Calu3 (cell line): ENCODE measurements at regions not wholly inside any gene's neighbourhood (a gene's known extent, or its start where the extent isn't known, plus 50 kb on each side); places are given as distances from the start of the nearest gene placed in this dataset.
"Not testable (repeated sequence)": the region's sequence is repeated elsewhere in the genome, so short reads cannot be mapped to it uniquely, and the experiment has no call there.

Experiments
- BruUV-seq: library from RNA; stranded (reverse); fragments of 400-500 nt; replicated peaks from 2 replicates; lab custom pipeline; 2021; lab: Mats Ljungman, UMichigan
- CTCF ChIA-PET: fragments of 300-600 bp; sonication (Branson Sonifier 250); formaldehyde crosslinking; loops from one replicate; lab custom pipeline; 2022; ENCODE audit warnings: antibody characterized with exemption; lab: Charles Lee
- DNase-seq: peaks from one replicate; pipeline ENCODE4 v3.0.0; 2022
- H3K27ac Mint-ChIP-seq: one replicate; pipeline ENCODE4 v1.8.0; 2022; ENCODE audit warnings: mixed read lengths; ENCODE audit not compliant: unreplicated experiment
- H3K27me3 Mint-ChIP-seq: one replicate; pipeline ENCODE4 v1.8.0; 2022; ENCODE audit warnings: mixed read lengths; ENCODE audit not compliant: unreplicated experiment
- H3K36me3 Mint-ChIP-seq: one replicate; pipeline ENCODE4 v1.8.0; 2022; ENCODE audit warnings: mild to moderate bottlenecking, moderate library complexity, mixed read lengths; ENCODE audit not compliant: insufficient read depth, unreplicated experiment
- H3K4me1 Mint-ChIP-seq: one replicate; pipeline ENCODE4 v1.8.0; 2022; ENCODE audit warnings: mild to moderate bottlenecking, low read depth, mixed read lengths; ENCODE audit not compliant: unreplicated experiment
- H3K4me3 Mint-ChIP-seq: one replicate; pipeline ENCODE4 v1.8.0; 2022; ENCODE audit warnings: mild to moderate bottlenecking, low read depth, moderate library complexity, mixed read lengths; ENCODE audit not compliant: unreplicated experiment
- H3K9me3 Mint-ChIP-seq: one replicate; pipeline ENCODE4 v1.8.0; 2022; ENCODE audit warnings: low read depth, mixed read lengths; ENCODE audit not compliant: unreplicated experiment
- CTCF ChIP-seq: fragments of 200-600 bp; IDR thresholded peaks from one replicate; pipeline ENCODE4 v1.8.0; 2022; ENCODE audit warnings: antibody characterized with exemption; ENCODE audit not compliant: unreplicated experiment
- intact Hi-C: fragments of 100-400 bp; cut with micrococcal nuclease; formaldehyde crosslinking; loops from one replicate; pipeline ENCODE4 v1.10.0; 2022; ENCODE audit not compliant: unreplicated experiment

- TF ChIP-seq CTCF: no peak
- no peak overlapping the region for H3K4me3 Mint-ChIP-seq
Measured at GRCh38 chr11:10975287-10975721, 117.5 kb upstream of the ZBED5 start.

GRCh38 chr11:10973416-10973815 lies 115.6 kb upstream of the ZBED5 start:
- H3K9me3 Mint-ChIP-seq: peaks cover 3% of the 10 kb centered on the region
- intact Hi-C loops: no loop called here
- no peak overlapping the region for H3K4me3 Mint-ChIP-seq
- no peak overlapping the region for H3K27ac Mint-ChIP-seq
- no peak for TF ChIP-seq CTCF
- no peak for DNase-seq
- no peaks in the 10 kb centered on the region for H3K36me3 Mint-ChIP-seq
- CTCF ChIA-PET: no interaction called here
- H3K27me3 Mint-ChIP-seq: peaks cover 42% of the 10 kb centered on the region
- no TSS peak for BruUV-seq
- no peaks in the 10 kb centered on the region for H3K4me1 Mint-ChIP-seq

More at GRCh38 chr11:10975287-10975721, 117.5 kb upstream of the ZBED5 start:
- intact Hi-C loops: no loop called here
- CTCF ChIA-PET: interaction anchor here (1.3 kb wide), 1 partner anchor 41 kb away, joined by 3 read pairs; no protein-coding TSS in a partner anchor
- Mint-ChIP-seq H3K27ac (no peak overlapping the region), H3K9me3 (peaks cover 3% of the 10 kb centered on the region), H3K27me3 (peaks cover 54% of the 10 kb centered on the region), H3K36me3 (no peaks in the 10 kb centered on the region), H3K4me1 (no peaks in the 10 kb centered on the region)
- BruUV-seq: no TSS peak
- DNase-seq: no peak

DNA sequence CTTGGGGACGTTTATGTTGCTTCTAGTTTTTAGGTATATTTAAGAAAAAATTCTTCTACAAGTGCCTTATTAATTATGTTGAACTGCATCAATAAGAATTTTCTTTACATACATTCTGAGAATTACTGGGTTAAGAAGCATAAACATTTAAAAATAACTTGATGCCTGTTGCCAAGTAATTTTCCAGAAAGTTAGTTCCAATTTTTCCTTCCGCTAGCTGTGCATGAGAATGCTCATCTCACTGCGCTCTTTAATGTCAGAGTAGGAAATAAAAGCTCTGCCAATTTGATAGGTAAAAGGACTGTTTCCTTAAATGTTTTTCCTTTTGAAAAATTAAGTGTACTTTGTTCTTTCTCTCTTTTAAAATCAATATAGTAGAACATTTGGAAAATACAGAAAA lies 113.1 kb upstream of the ZBED5 start:
- no peak for TF ChIP-seq CTCF
- peaks cover 3% of the 10 kb centered on the region for H3K9me3 Mint-ChIP-seq
- H3K27me3 Mint-ChIP-seq: peaks cover 26% of the 10 kb centered on the region
- H3K36me3 Mint-ChIP-seq: no peaks in the 10 kb centered on the region
- intact Hi-C loops: no loop called here
- no peak overlapping the region for H3K27ac Mint-ChIP-seq
- H3K4me1 Mint-ChIP-seq: no peaks in the 10 kb centered on the region
- DNase-seq: no peak
- CTCF ChIA-PET: no interaction called here
- no TSS peak for BruUV-seq
- no peak overlapping the region for H3K4me3 Mint-ChIP-seq

- BruUV-seq: no TSS peak
- H3K9me3 Mint-ChIP-seq: peaks cover 5% of the 10 kb centered on the region
Measured at GRCh38 chr11:10969387-10969786, 111.5 kb upstream of the ZBED5 start.

DNA sequence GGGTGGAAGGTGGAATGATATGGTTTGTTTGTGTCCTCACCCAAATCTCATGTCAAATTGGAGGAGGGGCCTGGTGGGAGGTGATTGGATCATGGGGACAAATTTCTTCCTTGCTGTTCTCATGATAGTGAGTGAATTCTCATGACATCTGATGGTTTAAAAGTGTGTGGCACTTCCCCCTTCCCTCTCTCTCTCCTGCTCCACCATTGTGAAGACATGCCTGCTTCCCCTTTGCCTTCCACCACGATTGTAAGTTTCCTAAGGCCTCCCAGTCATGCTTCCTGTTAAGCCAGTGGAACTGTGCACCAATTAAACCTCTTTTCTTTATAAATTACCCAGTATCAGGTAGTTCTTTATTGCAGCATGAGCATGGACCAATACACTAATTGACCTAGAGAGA lies 99.0 kb upstream of the ZBED5 start:
- H3K27me3 Mint-ChIP-seq: peaks cover 21% of the 10 kb centered on the region
- CTCF ChIA-PET: interaction anchor here (1.5 kb wide), 1 partner anchor 12 kb away, joined by 3 read pairs; no protein-coding TSS in a partner anchor
- H3K36me3 Mint-ChIP-seq, BruUV-seq, intact Hi-C loops, H3K4me3 Mint-ChIP-seq, DNase-seq, H3K4me1 Mint-ChIP-seq, H3K9me3 Mint-ChIP-seq, H3K27ac Mint-ChIP-seq: not testable (repeated sequence)

More at GRCh38 chr11:10969387-10969786, 111.5 kb upstream of the ZBED5 start:
- Mint-ChIP-seq H3K27ac (no peak overlapping the region), H3K4me3 (no peak overlapping the region), H3K36me3 (no peaks in the 10 kb centered on the region), H3K4me1 (no peaks in the 10 kb centered on the region), H3K27me3 (peaks cover 28% of the 10 kb centered on the region)
- no peak for DNase-seq
- intact Hi-C loops: no loop called here
- TF ChIP-seq CTCF: no peak
- CTCF ChIA-PET: interaction anchor here (0.5 kb wide), 1 partner anchor 685 kb away, joined by 4 read pairs; no protein-coding TSS in a partner anchor
